H9 (cell line): ENCODE measurements at regions not wholly inside any gene's neighbourhood (a gene's known extent, or its start where the extent isn't known, plus 50 kb on each side); places are given as distances from the start of the nearest gene placed in this dataset.

Experiments
- DNase-seq: peaks from one replicate; pipeline ENCODE4 v3.0.0-alpha.2; 2017
- H2AFZ ChIP-seq: one replicate; pipeline ENCODE4 v1.6.1; 2013; ENCODE audit warnings: mild to moderate bottlenecking, low read length, control low read depth, moderate library complexity
- H2AK5ac ChIP-seq: 2 replicates; pipeline ENCODE4 v1.6.1; 2013; ENCODE audit warnings: low read length, control low read depth, mixed read lengths; ENCODE audit not compliant: insufficient read length
- H2BK120ac ChIP-seq: one replicate; pipeline ENCODE4 v1.6.1; 2013; ENCODE audit warnings: low read depth, mild to moderate bottlenecking, low read length, control low read depth, inconsistent platforms; ENCODE audit not compliant: poor library complexity, severe bottlenecking
- H2BK12ac ChIP-seq: 2 replicates; pipeline ENCODE4 v1.6.1; 2013; ENCODE audit warnings: low read length, control low read depth, mixed read lengths, low read depth; ENCODE audit not compliant: insufficient read length
- H2BK15ac ChIP-seq: 2 replicates; pipeline ENCODE4 v1.6.1; 2013; ENCODE audit warnings: low read depth, low read length, control low read depth
- H2BK20ac ChIP-seq: one replicate; pipeline ENCODE4 v1.6.1; 2013; ENCODE audit warnings: low read depth, mild to moderate bottlenecking, low read length, control low read depth, inconsistent platforms; ENCODE audit not compliant: poor library complexity, severe bottlenecking
- H2BK5ac ChIP-seq: 2 replicates; pipeline ENCODE4 v1.6.1; 2013; ENCODE audit warnings: low read length, control low read depth, mixed read lengths; ENCODE audit not compliant: insufficient read length
- H3K14ac ChIP-seq: 2 replicates; pipeline ENCODE4 v1.6.1; 2013; ENCODE audit warnings: low read length, control low read depth; ENCODE audit not compliant: insufficient read depth
- H3K18ac ChIP-seq: 2 replicates; pipeline ENCODE4 v1.6.1; 2013; ENCODE audit warnings: low read depth, mild to moderate bottlenecking, mixed read lengths, low read length, control low read depth; ENCODE audit not compliant: insufficient read length
- H3K23ac ChIP-seq: 2 replicates; pipeline ENCODE4 v1.6.1; 2013; ENCODE audit warnings: low read length, control low read depth, mixed read lengths, low read depth; ENCODE audit not compliant: insufficient read length
- H3K23me2 ChIP-seq: 2 replicates; pipeline ENCODE4 v1.6.1; 2013; ENCODE audit warnings: low read depth, mild to moderate bottlenecking, mixed read lengths, low read length, control low read depth; ENCODE audit not compliant: insufficient read length, poor library complexity, severe bottlenecking
- H3K27ac ChIP-seq: 2 replicates; pipeline ENCODE4 v1.5.1; 2013; ENCODE audit warnings: low read length, control low read depth, mixed read lengths, low read depth; ENCODE audit not compliant: insufficient read length
- H3K27me3 ChIP-seq: 2 replicates; pipeline ENCODE4 v1.6.1; 2013; ENCODE audit warnings: low read length, control low read depth, inconsistent platforms; ENCODE audit not compliant: insufficient read depth
- H3K4ac ChIP-seq: 2 replicates; pipeline ENCODE4 v1.6.1; 2013; ENCODE audit warnings: low read depth, mild to moderate bottlenecking, control low read depth, inconsistent platforms, low read length, moderate library complexity
- H3K4me1 ChIP-seq: 2 replicates; pipeline ENCODE4 v1.6.1; 2013; ENCODE audit warnings: low read length, control low read depth, inconsistent platforms; ENCODE audit not compliant: insufficient read depth
- H3K4me2 ChIP-seq: 2 replicates; pipeline ENCODE4 v1.6.1; 2013; ENCODE audit warnings: low read length, control low read depth, mixed read lengths; ENCODE audit not compliant: insufficient read length, insufficient read depth
- H3K56ac ChIP-seq: 2 replicates; pipeline ENCODE4 v1.6.1; 2013; ENCODE audit warnings: low read depth, mild to moderate bottlenecking, mixed read lengths, low read length, control low read depth; ENCODE audit not compliant: insufficient read length
- H3K79me1 ChIP-seq: 2 replicates; pipeline ENCODE4 v1.6.1; 2013; ENCODE audit warnings: low read depth, mild to moderate bottlenecking, moderate library complexity, low read length, control low read depth, inconsistent platforms; ENCODE audit not compliant: insufficient read depth, poor library complexity, severe bottlenecking
- H3K79me2 ChIP-seq: 2 replicates; pipeline ENCODE4 v1.6.1; 2013; ENCODE audit warnings: low read length, control low read depth, inconsistent platforms; ENCODE audit not compliant: insufficient read depth
- H3K9ac ChIP-seq: 2 replicates; pipeline ENCODE4 v1.6.1; 2013; ENCODE audit warnings: low read length, control low read depth, mixed read lengths; ENCODE audit not compliant: insufficient read length; ENCODE audit errors: extremely low read depth
- H3K9me3 ChIP-seq: one replicate; pipeline ENCODE4 v1.6.1; 2013; ENCODE audit warnings: low read depth, low read length, inconsistent platforms; ENCODE audit not compliant: control insufficient read depth
- H3T11ph ChIP-seq: one replicate; pipeline ENCODE4 v1.6.1; 2013; ENCODE audit warnings: mild to moderate bottlenecking, low read length, control low read depth, inconsistent platforms
- H4K20me1 ChIP-seq: one replicate; pipeline ENCODE4 v1.6.1; 2013; ENCODE audit not compliant: control insufficient read depth, insufficient read length, insufficient read depth
- H4K5ac ChIP-seq: 2 replicates; pipeline ENCODE4 v1.6.1; 2013; ENCODE audit warnings: low read depth, mild to moderate bottlenecking, mixed read lengths, low read length, control low read depth; ENCODE audit not compliant: insufficient read length
- H4K8ac ChIP-seq: replicated peaks from 2 replicates; pipeline ENCODE4 v1.6.1; 2013; ENCODE audit warnings: low read length, control low read depth, mixed read lengths, low read depth; ENCODE audit not compliant: insufficient read length
- H4K91ac ChIP-seq: 2 replicates; pipeline ENCODE4 v1.6.1; 2013; ENCODE audit warnings: low read depth, mild to moderate bottlenecking, moderate library complexity, mixed read lengths, low read length, control low read depth; ENCODE audit not compliant: insufficient read length
- H3K27ac Mint-ChIP-seq, 3 experiments: 2 replicates in 2 of 3; 3 replicates in 1 of 3; pipeline ENCODE4 v1.8.0; 2020 to 2021; ENCODE audit warnings: mixed read lengths in 3 of 3, mild to moderate bottlenecking in 1 of 3, moderate library complexity in 1 of 3
- H3K27me3 Mint-ChIP-seq: 2 replicates; pipeline ENCODE4 v1.8.0; 2021; ENCODE audit warnings: low read depth, mild to moderate bottlenecking, moderate library complexity, mixed read lengths
- H3K36me3 Mint-ChIP-seq, 3 experiments: 2 replicates in 2 of 3; 3 replicates in 1 of 3; pipeline ENCODE4 v1.8.0; 2020 to 2021; ENCODE audit warnings: low read depth in 3 of 3, mixed read lengths in 3 of 3; ENCODE audit not compliant: insufficient read depth in 1 of 3
- H3K4me1 Mint-ChIP-seq, 2 experiments: 2 replicates each; pipeline ENCODE4 v1.8.0; 2020; ENCODE audit warnings: mixed read lengths in 2 of 2
- H3K4me3 Mint-ChIP-seq, 2 experiments: 2 replicates in 1 of 2; 3 replicates in 1 of 2; pipeline ENCODE4 v1.8.0; 2020 to 2021; ENCODE audit warnings: mild to moderate bottlenecking in 2 of 2, mixed read lengths in 2 of 2, moderate library complexity in 1 of 2
- H3K9me3 Mint-ChIP-seq, 2 experiments: 2 replicates in 1 of 2; 3 replicates in 1 of 2; pipeline ENCODE4 v1.8.0; 2020; ENCODE audit warnings: mild to moderate bottlenecking in 2 of 2, mixed read lengths in 2 of 2, moderate library complexity in 1 of 2
- WGBS: extraction: QIAGEN DNeasy Blood & Tissue Kit; methylation state at CpG from one replicate; pipeline ENCODE4 v1.1.7; 2013; ENCODE audit warnings: missing lambda C conversion rate, low lambda C conversion rate, mixed read lengths; ENCODE audit not compliant: insufficient read length; ENCODE audit errors: extremely low coverage; 5-methylcytosine and 5-hydroxymethylcytosine counted together
- TF ChIP-seq, protein P1 (sequence below): fragments of 200-600 bp; sonication (generic); conservative IDR thresholded peaks from 3 replicates; pipeline ENCODE4 v1.8.0; 2021; ENCODE audit warnings: antibody characterized with exemption, mild to moderate bottlenecking

DNA sequence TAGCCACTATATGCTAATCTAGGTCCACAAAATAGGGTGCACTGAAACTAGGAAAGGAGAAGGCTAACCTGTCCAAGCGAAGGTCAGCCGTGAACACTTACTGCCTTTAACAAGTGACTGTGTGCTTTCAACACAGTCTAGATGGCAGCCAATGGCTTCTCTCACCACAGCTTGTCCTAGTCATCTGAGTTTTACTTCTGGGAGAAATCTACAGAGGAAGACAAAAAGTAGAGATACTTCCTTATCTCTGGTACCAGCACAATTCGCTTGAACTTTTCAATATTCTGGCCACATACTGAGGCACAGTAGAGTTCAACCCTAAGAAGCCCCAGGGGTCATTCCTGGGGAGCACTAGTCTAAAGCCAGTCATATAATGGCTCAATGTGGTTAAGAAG is 176.9 kb downstream of the BTG1 start:
- H4K8ac ChIP-seq, result no peak overlapping the region
- no peak overlapping the region for H3K18ac ChIP-seq
- no peaks in the 10 kb centered on the region for H3K4me1 ChIP-seq
- H2BK15ac ChIP-seq, result no peak overlapping the region
- no peaks in the 10 kb centered on the region for H3K79me1 ChIP-seq
- H4K91ac ChIP-seq, result no peak overlapping the region
- H3K27ac Mint-ChIP-seq, result no peak overlapping the region
- no peaks in the 10 kb centered on the region for H4K20me1 ChIP-seq
- no peak overlapping the region for H3K56ac ChIP-seq
- H4K5ac ChIP-seq, result no peak overlapping the region
- H3K27ac ChIP-seq, result no peak overlapping the region
- no CpG with 5 or more reads among the region's 3 CpGs for WGBS
- H3K79me2 ChIP-seq, result no peaks in the 10 kb centered on the region
- no peak overlapping the region for H3K4ac ChIP-seq
- H2BK5ac ChIP-seq, result no peak overlapping the region
- H3K27me3 Mint-ChIP-seq, result no peaks in the 10 kb centered on the region
- H3K4me2 ChIP-seq, result no peak overlapping the region
- H3K14ac ChIP-seq, result no peak overlapping the region
- H3T11ph ChIP-seq, result no peak overlapping the region
- TF ChIP-seq, protein P1, sequence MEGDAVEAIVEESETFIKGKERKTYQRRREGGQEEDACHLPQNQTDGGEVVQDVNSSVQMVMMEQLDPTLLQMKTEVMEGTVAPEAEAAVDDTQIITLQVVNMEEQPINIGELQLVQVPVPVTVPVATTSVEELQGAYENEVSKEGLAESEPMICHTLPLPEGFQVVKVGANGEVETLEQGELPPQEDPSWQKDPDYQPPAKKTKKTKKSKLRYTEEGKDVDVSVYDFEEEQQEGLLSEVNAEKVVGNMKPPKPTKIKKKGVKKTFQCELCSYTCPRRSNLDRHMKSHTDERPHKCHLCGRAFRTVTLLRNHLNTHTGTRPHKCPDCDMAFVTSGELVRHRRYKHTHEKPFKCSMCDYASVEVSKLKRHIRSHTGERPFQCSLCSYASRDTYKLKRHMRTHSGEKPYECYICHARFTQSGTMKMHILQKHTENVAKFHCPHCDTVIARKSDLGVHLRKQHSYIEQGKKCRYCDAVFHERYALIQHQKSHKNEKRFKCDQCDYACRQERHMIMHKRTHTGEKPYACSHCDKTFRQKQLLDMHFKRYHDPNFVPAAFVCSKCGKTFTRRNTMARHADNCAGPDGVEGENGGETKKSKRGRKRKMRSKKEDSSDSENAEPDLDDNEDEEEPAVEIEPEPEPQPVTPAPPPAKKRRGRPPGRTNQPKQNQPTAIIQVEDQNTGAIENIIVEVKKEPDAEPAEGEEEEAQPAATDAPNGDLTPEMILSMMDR, result no peak
- H2BK20ac ChIP-seq, result no peak overlapping the region
- peaks cover 0 to 8% of the 10 kb centered on the region in 2 experiments; a peak in 2 of 4 replicates for H3K4me1 Mint-ChIP-seq
- no peaks in the 10 kb centered on the region for H3K27me3 ChIP-seq
- H2AFZ ChIP-seq, result no peak overlapping the region
- H2AK5ac ChIP-seq, result no peak overlapping the region
- H3K4me3 Mint-ChIP-seq, result no peak overlapping the region
- no peak overlapping the region for H2BK12ac ChIP-seq
- H3K9ac ChIP-seq, result no peak overlapping the region
- no peak for DNase-seq
- H3K36me3 Mint-ChIP-seq, result peaks cover 5 to 18% (median 6%) of the 10 kb centered on the region in 3 experiments; a peak in 6 of 7 replicates
- H3K23me2 ChIP-seq, result no peaks in the 10 kb centered on the region
- H3K9me3 ChIP-seq, result no peaks in the 10 kb centered on the region
- H3K9me3 Mint-ChIP-seq, result peaks cover 16 to 17% of the 10 kb centered on the region in 2 experiments
- no peak overlapping the region for H3K23ac ChIP-seq
- H2BK120ac ChIP-seq, result no peak overlapping the region
